ENCODE measurements at regions not wholly inside any gene's neighbourhood (a gene's known extent, or its start where the extent isn't known, plus 50 kb on each side); places are given as distances from the start of the nearest gene placed in this dataset.

DNA sequence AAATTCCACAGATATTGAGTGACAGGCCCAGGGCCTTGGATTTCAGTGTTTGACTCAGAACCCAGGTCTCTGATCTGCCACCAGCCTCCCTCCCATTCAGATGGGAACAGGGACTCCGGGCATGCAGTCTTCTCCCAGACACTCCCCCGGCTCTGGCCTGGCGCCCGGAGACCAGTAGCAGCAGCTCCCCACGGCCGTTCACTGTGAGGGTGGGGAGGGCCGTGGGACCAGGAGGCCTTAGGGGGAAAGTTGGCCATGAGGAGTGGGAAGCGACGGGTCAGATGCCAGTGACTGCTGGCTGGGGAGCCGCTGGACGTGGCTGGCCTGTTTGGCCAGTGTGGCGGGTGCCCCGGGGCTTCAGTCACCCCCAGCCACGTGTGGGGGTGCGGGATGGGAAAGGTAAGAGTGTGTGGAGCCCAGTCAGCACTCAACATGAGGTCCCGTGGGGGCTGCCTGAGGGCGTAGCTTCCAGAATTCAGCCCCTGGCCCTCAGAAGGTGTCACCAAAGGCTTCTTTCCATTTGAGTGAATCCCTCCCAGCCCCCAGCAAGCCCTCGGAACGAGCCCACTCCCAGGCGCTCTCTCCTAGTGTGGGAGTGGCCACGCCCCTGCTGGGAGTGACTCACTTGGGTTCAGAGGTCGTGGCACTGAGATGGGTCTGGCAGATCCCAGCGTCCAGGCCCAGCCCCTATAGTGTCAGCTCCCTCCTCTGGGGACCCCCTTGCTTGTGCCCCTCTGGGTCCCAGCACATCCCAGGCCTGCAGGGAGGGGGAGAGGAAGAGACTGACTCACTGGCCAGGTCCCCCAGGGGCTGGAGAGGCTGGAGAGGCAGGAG, 309.4 kb downstream of the SEC14L1 start (continued):
- TF ChIP-seq SP4 (CRISPR knock-in tag; IDR thresholded peaks at IDR 0.05): 0 out of 2 replicates have a peak, but pooled peaks have one; percentile 23
- TF ChIP-seq ZNF773 (CRISPR knock-in tag; IDR thresholded peaks at IDR 0.05; ENCODE audit: borderline replicate concordance): no peak
- peak; percentile 76; the same call in 1 of the 2 replicates for TF ChIP-seq POLR2AphosphoS5 (IDR thresholded peaks at IDR 0.05; ENCODE audit: low read depth, low read length)
- no peak; the same call in 1 of the 2 replicates for TF ChIP-seq KMT2B (CRISPR knock-in tag; IDR thresholded peaks at IDR 0.05)
- TF ChIP-seq THAP11 (CRISPR knock-in tag; IDR thresholded peaks at IDR 0.05): peak; percentile 44; the same call in 1 of the 2 replicates
- no peak for TF ChIP-seq ZBTB1 (CRISPR knock-in tag; IDR thresholded peaks at IDR 0.05; ENCODE audit: borderline replicate concordance)
- TF ChIP-seq, protein P1, sequence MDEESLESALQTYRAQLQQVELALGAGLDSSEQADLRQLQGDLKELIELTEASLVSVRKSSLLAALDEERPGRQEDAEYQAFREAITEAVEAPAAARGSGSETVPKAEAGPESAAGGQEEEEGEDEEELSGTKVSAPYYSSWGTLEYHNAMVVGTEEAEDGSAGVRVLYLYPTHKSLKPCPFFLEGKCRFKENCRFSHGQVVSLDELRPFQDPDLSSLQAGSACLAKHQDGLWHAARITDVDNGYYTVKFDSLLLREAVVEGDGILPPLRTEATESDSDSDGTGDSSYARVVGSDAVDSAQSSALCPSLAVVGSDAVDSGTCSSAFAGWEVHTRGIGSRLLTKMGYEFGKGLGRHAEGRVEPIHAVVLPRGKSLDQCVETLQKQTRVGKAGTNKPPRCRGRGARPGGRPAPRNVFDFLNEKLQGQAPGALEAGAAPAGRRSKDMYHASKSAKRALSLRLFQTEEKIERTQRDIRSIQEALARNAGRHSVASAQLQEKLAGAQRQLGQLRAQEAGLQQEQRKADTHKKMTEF (CRISPR knock-in tag; IDR thresholded peaks at IDR 0.05): 0 out of 2 replicates have a peak, but pooled peaks have one; percentile 35
- TF ChIP-seq, protein P2, sequence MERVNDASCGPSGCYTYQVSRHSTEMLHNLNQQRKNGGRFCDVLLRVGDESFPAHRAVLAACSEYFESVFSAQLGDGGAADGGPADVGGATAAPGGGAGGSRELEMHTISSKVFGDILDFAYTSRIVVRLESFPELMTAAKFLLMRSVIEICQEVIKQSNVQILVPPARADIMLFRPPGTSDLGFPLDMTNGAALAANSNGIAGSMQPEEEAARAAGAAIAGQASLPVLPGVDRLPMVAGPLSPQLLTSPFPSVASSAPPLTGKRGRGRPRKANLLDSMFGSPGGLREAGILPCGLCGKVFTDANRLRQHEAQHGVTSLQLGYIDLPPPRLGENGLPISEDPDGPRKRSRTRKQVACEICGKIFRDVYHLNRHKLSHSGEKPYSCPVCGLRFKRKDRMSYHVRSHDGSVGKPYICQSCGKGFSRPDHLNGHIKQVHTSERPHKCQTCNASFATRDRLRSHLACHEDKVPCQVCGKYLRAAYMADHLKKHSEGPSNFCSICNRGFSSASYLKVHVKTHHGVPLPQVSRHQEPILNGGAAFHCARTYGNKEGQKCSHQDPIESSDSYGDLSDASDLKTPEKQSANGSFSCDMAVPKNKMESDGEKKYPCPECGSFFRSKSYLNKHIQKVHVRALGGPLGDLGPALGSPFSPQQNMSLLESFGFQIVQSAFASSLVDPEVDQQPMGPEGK (CRISPR knock-in tag; IDR thresholded peaks at IDR 0.05): peak; percentile 69
- TF ChIP-seq ARID2 (CRISPR knock-in tag; IDR thresholded peaks at IDR 0.05; ENCODE audit: borderline replicate concordance): no peak
- TF ChIP-seq, protein P3, sequence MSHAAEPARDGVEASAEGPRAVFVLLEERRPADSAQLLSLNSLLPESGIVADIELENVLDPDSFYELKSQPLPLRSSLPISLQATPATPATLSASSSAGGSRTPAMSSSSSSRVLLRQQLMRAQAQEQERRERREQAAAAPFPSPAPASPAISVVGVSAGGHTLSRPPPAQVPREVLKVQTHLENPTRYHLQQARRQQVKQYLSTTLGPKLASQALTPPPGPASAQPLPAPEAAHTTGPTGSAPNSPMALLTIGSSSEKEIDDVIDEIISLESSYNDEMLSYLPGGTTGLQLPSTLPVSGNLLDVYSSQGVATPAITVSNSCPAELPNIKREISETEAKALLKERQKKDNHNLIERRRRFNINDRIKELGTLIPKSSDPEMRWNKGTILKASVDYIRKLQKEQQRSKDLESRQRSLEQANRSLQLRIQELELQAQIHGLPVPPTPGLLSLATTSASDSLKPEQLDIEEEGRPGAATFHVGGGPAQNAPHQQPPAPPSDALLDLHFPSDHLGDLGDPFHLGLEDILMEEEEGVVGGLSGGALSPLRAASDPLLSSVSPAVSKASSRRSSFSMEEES (CRISPR knock-in tag; IDR thresholded peaks at IDR 0.05): peak; percentile 0; the same call in 1 of the 2 replicates
- no peak for TF ChIP-seq ZNF577 (CRISPR knock-in tag; IDR thresholded peaks at IDR 0.05; ENCODE audit: borderline replicate concordance, low read depth)
- TF ChIP-seq ZBTB20 (CRISPR knock-in tag; IDR thresholded peaks at IDR 0.05; ENCODE audit: borderline replicate concordance, low read depth): peak; percentile 40; the same call in 1 of the 2 replicates
- peak; percentile 27; the same call in 1 of the 2 replicates for TF ChIP-seq RELA (CRISPR knock-in tag; IDR thresholded peaks at IDR 0.05)
- peak; percentile 84 for TF ChIP-seq ZFX (CRISPR knock-in tag; IDR thresholded peaks at IDR 0.05; ENCODE audit: low read depth)
- 0 out of 2 replicates have a peak, but pooled peaks have one; percentile 46 for TF ChIP-seq PAWR (CRISPR knock-in tag; IDR thresholded peaks at IDR 0.05; ENCODE audit: borderline replicate concordance)
- peak; percentile 55; the same call in 1 of the 2 replicates for TF ChIP-seq AHR (CRISPR knock-in tag; IDR thresholded peaks at IDR 0.05)
- TF ChIP-seq, protein P4, sequence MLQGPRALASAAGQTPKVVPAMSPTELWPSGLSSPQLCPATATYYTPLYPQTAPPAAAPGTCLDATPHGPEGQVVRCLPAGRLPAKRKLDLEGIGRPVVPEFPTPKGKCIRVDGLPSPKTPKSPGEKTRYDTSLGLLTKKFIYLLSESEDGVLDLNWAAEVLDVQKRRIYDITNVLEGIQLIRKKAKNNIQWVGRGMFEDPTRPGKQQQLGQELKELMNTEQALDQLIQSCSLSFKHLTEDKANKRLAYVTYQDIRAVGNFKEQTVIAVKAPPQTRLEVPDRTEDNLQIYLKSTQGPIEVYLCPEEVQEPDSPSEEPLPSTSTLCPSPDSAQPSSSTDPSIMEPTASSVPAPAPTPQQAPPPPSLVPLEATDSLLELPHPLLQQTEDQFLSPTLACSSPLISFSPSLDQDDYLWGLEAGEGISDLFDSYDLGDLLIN (CRISPR knock-in tag; IDR thresholded peaks at IDR 0.05; ENCODE audit: borderline replicate concordance): no peak
- no peak; the same call in 1 of the 2 replicates for TF ChIP-seq ISL2 (CRISPR knock-in tag; IDR thresholded peaks at IDR 0.05)
- no peak; the same call in 1 of the 2 replicates for TF ChIP-seq NRL (CRISPR knock-in tag; IDR thresholded peaks at IDR 0.05; ENCODE audit: borderline replicate concordance)
- no peak; the same call in 1 of the 2 replicates for TF ChIP-seq KMT2A (CRISPR knock-in tag; IDR thresholded peaks at IDR 0.05)
- TF ChIP-seq RAD21 (CRISPR knock-in tag; IDR thresholded peaks at IDR 0.05): no peak
- TF ChIP-seq GATAD1 (CRISPR knock-in tag; IDR thresholded peaks at IDR 0.05): peak; percentile 50; the same call in 1 of the 2 replicates

Data from HepG2 (cell line).